ENCODE measurements at regions not wholly inside any gene's neighbourhood (a gene's known extent, or its start where the extent isn't known, plus 50 kb on each side); places are given as distances from the start of the nearest gene placed in this dataset.

DNA sequence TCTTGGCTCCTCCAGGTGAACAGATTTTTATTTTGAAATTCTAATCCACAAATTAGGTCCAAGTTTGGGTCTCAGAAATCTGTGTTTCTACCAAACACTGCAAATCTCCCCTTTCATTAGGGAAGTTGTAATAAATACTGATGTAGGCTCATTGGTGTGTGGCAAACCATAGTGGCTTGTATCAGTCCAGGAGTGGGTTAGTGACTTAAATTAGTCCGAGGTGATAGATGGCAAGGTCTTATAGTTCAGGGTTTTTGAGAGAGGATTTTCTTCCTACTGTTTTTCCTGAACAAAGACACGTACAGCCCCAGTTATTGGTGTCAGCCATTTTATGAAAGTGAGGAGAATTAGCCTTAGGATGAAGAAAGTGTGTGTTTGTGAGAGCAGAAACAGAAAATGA lies 74.6 kb downstream of the RPRM start:
- no peak for TF ChIP-seq POLR2A (IDR thresholded peaks at IDR 0.05)
- TF ChIP-seq, protein P1, sequence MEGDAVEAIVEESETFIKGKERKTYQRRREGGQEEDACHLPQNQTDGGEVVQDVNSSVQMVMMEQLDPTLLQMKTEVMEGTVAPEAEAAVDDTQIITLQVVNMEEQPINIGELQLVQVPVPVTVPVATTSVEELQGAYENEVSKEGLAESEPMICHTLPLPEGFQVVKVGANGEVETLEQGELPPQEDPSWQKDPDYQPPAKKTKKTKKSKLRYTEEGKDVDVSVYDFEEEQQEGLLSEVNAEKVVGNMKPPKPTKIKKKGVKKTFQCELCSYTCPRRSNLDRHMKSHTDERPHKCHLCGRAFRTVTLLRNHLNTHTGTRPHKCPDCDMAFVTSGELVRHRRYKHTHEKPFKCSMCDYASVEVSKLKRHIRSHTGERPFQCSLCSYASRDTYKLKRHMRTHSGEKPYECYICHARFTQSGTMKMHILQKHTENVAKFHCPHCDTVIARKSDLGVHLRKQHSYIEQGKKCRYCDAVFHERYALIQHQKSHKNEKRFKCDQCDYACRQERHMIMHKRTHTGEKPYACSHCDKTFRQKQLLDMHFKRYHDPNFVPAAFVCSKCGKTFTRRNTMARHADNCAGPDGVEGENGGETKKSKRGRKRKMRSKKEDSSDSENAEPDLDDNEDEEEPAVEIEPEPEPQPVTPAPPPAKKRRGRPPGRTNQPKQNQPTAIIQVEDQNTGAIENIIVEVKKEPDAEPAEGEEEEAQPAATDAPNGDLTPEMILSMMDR (IDR thresholded peaks at IDR 0.05) = no peak
